Motor neuron (in vitro differentiated cells): ENCODE measurements at regions not wholly inside any gene's neighbourhood (a gene's known extent, or its start where the extent isn't known, plus 50 kb on each side); places are given as distances from the start of the nearest gene placed in this dataset.
A peak's percentile ranks its signal among the peaks of the same experiment; 100 is the strongest.

ENCODE experiments used
- ATAC-seq, 8 experiments: fragments of 200-7000 bp; cut with Tn5 transposase; replicated peaks in 6 of 8; 2 replicates each; pipeline ENCODE4 v1.8.0; 2021; ENCODE audit warnings: mild to moderate bottlenecking in 8 of 8, moderate library complexity in 8 of 8
- H3K27ac ChIP-seq, 2 donors: fragments of 250-450 bp; sonication (Bioruptor Pico); 2 replicates each; pipeline ENCODE4 v1.9.0; 2021; ENCODE audit warnings: antibody characterized with exemption in 2 of 2, mild to moderate bottlenecking in 2 of 2, moderate library complexity in 1 of 2
- H3K4me1 ChIP-seq, 2 donors: fragments of 250-450 bp; sonication (Bioruptor Pico); replicated peaks in 1 of 2; 2 replicates each; pipeline ENCODE4 v1.6.1; 2021; ENCODE audit warnings: antibody characterized with exemption in 2 of 2, mild to moderate bottlenecking in 2 of 2, moderate library complexity in 1 of 2
- H3K4me3 ChIP-seq, 5 donors: fragments of 250-450 bp; sonication (Bioruptor Pico); 2 replicates each; pipeline ENCODE4 v1.9.0; 2021; ENCODE audit warnings: antibody characterized with exemption in 5 of 5, mild to moderate bottlenecking in 5 of 5, moderate library complexity in 4 of 5
- WGBS, 10 experiments: fragments of 450-650 bp; shearing (Covaris generic); methylation state at CpG; one replicate each; pipeline ENCODE4 v1.0.0; 2022; 5-methylcytosine and 5-hydroxymethylcytosine counted together
- in situ Hi-C, 9 experiments: fragments of 400-800 bp; cut with MboI; loops; one replicate each; pipeline ENCODE4 v1.15.0; 2021; ENCODE audit warnings: low sequenced_read_pairs in 9 of 9, low pct_unique_long_range_greater_than_20kb in 2 of 9; ENCODE audit not compliant: unreplicated experiment in 9 of 9

GRCh38 chr6:66396549-66396948, 689.5 kb upstream of the EYS start:
- in situ Hi-C loops, result no loop called here
- H3K4me3 ChIP-seq, result no peak overlapping the region

GRCh38 chr6:66396145-66396544, 689.1 kb upstream of the EYS start:
- Histone ChIP-seq H3K4me1 (no peaks in the 10 kb centered on the region), H3K4me3 (no peak overlapping the region), H3K27ac (no peak overlapping the region)
- in situ Hi-C loops, result no loop called here
- ATAC-seq, result no peak
- 17 to 93% (median 80%) methylated on average over 1 to 3 of the region's 6 CpGs; no CpG with 5 or more reads in 7 of the 10 experiments for WGBS, 10 experiments

More at GRCh38 chr6:66396549-66396948, 689.5 kb upstream of the EYS start:
- ATAC-seq, result no peak
- Histone ChIP-seq H3K27ac (no peak overlapping the region), H3K4me1 (no peaks in the 10 kb centered on the region)
- WGBS, 10 experiments, result 57 to 100% (median 77%) methylated on average over 1 to 5 of the region's 7 CpGs; no CpG with 5 or more reads in 4 of the 10 experiments

GRCh38 chr6:66390393-66390792, 683.4 kb upstream of the EYS start:
- 51 to 100% (median 92%) methylated on average over 1 to 2 of the region's 2 CpGs for WGBS, 10 experiments
- ATAC-seq, result no peak
- no peak overlapping the region for H3K4me3 ChIP-seq
- H3K27ac ChIP-seq, result no peak overlapping the region
- in situ Hi-C loops, result no loop called here
- no peaks in the 10 kb centered on the region for H3K4me1 ChIP-seq

DNA sequence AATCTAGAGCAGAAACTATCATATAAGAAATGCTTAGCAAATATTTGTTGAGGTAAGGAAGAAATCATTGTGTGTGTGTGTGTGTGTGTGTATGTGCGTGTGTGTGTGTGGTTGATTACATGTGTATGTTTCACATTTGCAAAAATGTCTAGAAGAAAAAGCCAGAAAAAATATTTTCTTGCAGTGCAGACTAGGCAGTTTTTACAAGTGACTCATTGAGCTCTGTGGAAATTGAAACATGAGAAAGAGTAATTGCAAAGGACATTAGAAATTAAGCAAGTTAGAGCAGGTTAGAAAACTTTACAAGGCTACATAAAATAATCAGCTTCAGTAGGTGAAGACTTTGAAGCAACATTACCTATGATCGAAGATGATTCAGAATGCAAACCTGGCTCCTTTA, 669.0 kb upstream of the EYS start:
- Histone ChIP-seq H3K4me3 (no peak overlapping the region), H3K27ac (no peak overlapping the region), H3K4me1 (no peaks in the 10 kb centered on the region)
- 5 to 100% (median 78%) methylated on average over 1 to 2 of the region's 2 CpGs for WGBS, 10 experiments
- ATAC-seq, result no peak
- in situ Hi-C loops, result no loop called here

DNA sequence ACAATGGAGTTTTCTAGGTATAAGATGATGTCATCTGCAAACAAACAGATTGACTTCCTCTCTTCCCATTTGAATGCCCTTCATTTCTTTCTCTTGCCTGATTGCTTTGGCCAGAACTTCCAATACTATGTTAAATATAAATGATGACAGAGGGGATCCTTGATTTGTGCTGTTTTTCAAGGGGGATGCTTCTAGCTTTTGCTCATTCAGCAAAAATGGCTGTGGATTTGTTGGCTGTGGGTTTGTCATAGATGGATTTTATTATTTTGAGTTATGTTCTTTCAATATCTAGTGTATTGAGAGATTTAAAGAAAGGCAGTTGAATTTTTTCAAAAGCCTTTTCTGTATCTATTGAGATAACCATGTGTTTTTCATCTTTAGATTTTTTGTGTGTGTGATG, 662.4 kb upstream of the EYS start:
- in situ Hi-C loops, result no loop called here
- no peak for ATAC-seq

GRCh38 chr6:66362888-66363287, 655.9 kb upstream of the EYS start:
- ATAC-seq, result no peak
- whole genome bisulfite sequencing, 10 experiments, result 0 to 100% (median 80%) methylated on average over 1 to 4 of the region's 6 CpGs; no CpG with 5 or more reads in 5 of the 10 experiments
- H3K27ac ChIP-seq, result no peak overlapping the region
- in situ Hi-C loops, result no loop called here
- H3K4me1 ChIP-seq, result no peaks in the 10 kb centered on the region
- H3K4me3 ChIP-seq, result no peak overlapping the region

More for the DNA sequence above, 662.4 kb upstream of the EYS start:
- H3K4me3 ChIP-seq, result no peak overlapping the region
- no peak overlapping the region for H3K27ac ChIP-seq
- no peaks in the 10 kb centered on the region for H3K4me1 ChIP-seq

- 80 to 85% methylated on average over 1 to 4 of the region's 8 CpGs; no CpG with 5 or more reads in 8 of the 10 experiments for WGBS, 10 experiments
- H3K4me1 ChIP-seq, result peaks cover 0 to 3% of the 10 kb centered on the region in 2 donors
- ATAC-seq, result no peak
- no peak overlapping the region for H3K27ac ChIP-seq
- no peak overlapping the region for H3K4me3 ChIP-seq
- in situ Hi-C loops, result no loop called here
Observed at GRCh38 chr6:66361886-66362285, 654.9 kb upstream of the EYS start.

DNA sequence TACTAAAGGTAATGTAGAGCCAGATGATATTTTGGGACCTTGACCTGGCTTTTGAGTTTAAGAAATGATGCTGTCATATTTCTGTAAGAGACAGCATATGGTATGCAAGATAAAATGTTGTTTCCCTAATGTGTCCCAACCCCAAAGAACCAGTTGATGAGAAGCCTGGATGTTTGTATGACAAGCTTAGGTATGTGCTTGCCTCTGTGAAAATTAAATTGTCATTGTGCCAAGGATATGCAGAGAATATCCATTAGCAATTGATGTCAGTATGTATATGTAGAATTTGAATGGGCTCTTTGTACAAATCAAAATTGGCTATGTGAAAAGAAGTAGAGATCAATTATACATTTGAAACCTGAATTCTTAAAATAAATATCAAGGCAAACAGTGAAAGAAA, 650.8 kb upstream of the EYS start:
- no peak overlapping the region for H3K27ac ChIP-seq
- H3K4me1 ChIP-seq, result peaks cover 0 to 3% of the 10 kb centered on the region in 2 donors
- in situ Hi-C loops, result no loop called here
- no peak overlapping the region for H3K4me3 ChIP-seq
- ATAC-seq, result peak in 1 of 8 experiments; percentile 54

DNA sequence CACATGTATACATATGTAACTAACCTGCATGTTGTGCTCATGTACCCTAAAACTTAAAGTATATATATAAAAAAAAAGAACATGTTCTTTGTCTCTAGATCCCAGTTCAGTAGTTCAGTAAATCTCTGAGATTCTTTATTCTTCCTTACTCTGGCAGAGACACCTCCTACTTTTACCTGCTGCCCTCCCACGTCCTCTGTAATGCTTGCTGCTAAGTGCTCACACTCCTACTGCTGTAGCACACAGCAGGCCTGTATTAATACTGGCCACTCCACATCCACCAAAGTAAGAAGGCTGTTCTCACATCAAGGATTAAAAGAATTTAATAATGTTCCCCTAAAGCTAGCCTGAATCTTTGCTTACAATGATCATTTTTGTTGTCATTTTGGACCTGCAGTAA, 648.4 kb upstream of the EYS start:
- WGBS, 10 experiments, result 0 to 100% (median 88%) methylated on average over 1 of the region's 1 CpG; no CpG with 5 or more reads in 5 of the 10 experiments
- ATAC-seq, result no peak

GRCh38 chr6:66344796-66345195, 637.8 kb upstream of the EYS start:
- H3K27ac ChIP-seq, result no peak overlapping the region
- in situ Hi-C loops, result no loop called here
- no peaks in the 10 kb centered on the region for H3K4me1 ChIP-seq
- 0 to 100% (median 57%) methylated on average over 2 of the region's 2 CpGs; no CpG with 5 or more reads in 1 of the 10 experiments for WGBS, 10 experiments
- H3K4me3 ChIP-seq, result no peak overlapping the region
- no peak for ATAC-seq

More for the DNA sequence above, 648.4 kb upstream of the EYS start:
- in situ Hi-C loops, result no loop called here
- no peak overlapping the region for H3K27ac ChIP-seq
- H3K4me1 ChIP-seq, result peaks cover 0 to 3% of the 10 kb centered on the region in 2 donors
- H3K4me3 ChIP-seq, result no peak overlapping the region

DNA sequence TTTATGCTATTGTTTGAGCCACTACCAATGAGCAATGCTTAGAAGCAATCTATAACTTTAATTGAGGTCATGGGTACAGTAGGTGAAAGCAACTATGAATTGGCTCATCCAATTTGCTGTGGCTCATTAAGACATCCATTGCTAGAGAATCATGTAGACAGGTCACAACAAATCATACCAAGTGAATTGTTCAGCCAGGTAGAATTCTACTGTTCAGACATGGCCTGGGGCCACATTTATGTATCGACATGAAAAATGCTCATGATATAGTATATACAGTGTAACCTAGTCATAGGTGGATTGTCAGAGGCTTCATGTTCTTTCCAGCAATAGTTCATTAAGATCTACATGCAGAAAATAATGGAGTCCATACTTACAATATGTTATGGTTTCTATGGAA, 633.7 kb upstream of the EYS start:
- Histone ChIP-seq H3K27ac (no peak overlapping the region), H3K4me3 (no peak overlapping the region), H3K4me1 (peaks cover 0 to 2% of the 10 kb centered on the region in 2 donors)
- ATAC-seq, result no peak
- 91 to 100% (median 100%) methylated on average over 1 of the region's 1 CpG; no CpG with 5 or more reads in 6 of the 10 experiments for WGBS, 10 experiments
- in situ Hi-C loops, result no loop called here

- Histone ChIP-seq H3K27ac (no peak overlapping the region), H3K4me1 (peaks cover 0 to 3% of the 10 kb centered on the region in 2 donors), H3K4me3 (no peak overlapping the region)
- peak in 4 of 8 experiments; percentile 33 to 63 (median 42) for ATAC-seq
- in situ Hi-C loops, result no loop called here
- WGBS, 10 experiments, result 0 to 90% (median 29%) methylated on average over 1 of the region's 1 CpG; no CpG with 5 or more reads in 1 of the 10 experiments
Observed at GRCh38 chr6:66336176-66336575, 629.1 kb upstream of the EYS start.

- ATAC-seq, result peak in 1 of 8 experiments; percentile 73
- H3K27ac ChIP-seq, result no peak overlapping the region
- no peak overlapping the region for H3K4me3 ChIP-seq
- 0 to 100% (median 20%) methylated on average over 1 to 3 of the region's 3 CpGs; no CpG with 5 or more reads in 1 of the 10 experiments for WGBS, 10 experiments
- in situ Hi-C loops, result no loop called here
- H3K4me1 ChIP-seq, result no peaks in the 10 kb centered on the region
Observed at GRCh38 chr6:66328200-66328599, 621.2 kb upstream of the EYS start.

DNA sequence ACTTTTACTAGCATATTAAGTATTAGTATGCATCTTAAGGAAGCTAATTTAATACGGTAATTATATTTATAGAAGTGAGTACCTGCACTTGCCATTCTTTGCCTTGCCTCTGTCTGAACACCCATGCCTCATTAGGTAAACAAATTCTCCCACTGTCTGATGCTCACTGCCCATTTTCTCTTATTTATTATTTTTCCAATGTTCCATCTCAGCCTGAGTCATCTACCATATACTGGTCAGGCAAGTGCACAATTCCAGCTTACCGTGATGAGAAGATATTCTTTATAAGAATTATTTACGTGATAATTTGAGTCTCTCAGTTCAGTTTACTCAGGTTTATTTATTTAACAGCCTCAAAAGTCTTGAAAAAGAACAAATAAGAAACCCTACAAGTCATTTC, 619.2 kb upstream of the EYS start:
- no peak for ATAC-seq
- WGBS, 10 experiments, result 10 to 94% (median 64%) methylated on average over 1 to 3 of the region's 3 CpGs
- in situ Hi-C loops, result no loop called here
- Histone ChIP-seq H3K4me1 (no peaks in the 10 kb centered on the region), H3K4me3 (no peak overlapping the region), H3K27ac (no peak overlapping the region)
